SHP77 (cell line): ENCODE measurements at regions not wholly inside any gene's neighbourhood (a gene's known extent, or its start where the extent isn't known, plus 50 kb on each side); places are given as distances from the start of the nearest gene placed in this dataset.
"Not testable (repeated sequence)": the region's sequence is repeated elsewhere in the genome, so short reads cannot be mapped to it uniquely, and the experiment has no call there.

Experiments
- DNase-seq, 2 experiments: peaks; one replicate each; lab custom pipeline; 2025; lab: John Stamatoyannopoulos, UW

- peak; percentile 41 to 63 for DNase-seq
These were observed 99.3 kb upstream of the CHD6 start for GRCh38 chr20:41717483-41717882.

GRCh38 chr20:41716911-41717310 is 98.7 kb upstream of the CHD6 start:
- no peak for DNase-seq

GRCh38 chr20:41716436-41716835 is 98.3 kb upstream of the CHD6 start:
- no peak for DNase-seq

GRCh38 chr20:41715526-41715925 is 97.3 kb upstream of the CHD6 start:
- no peak for DNase-seq

- DNase-seq = no peak
These were observed 95.9 kb upstream of the CHD6 start for GRCh38 chr20:41714030-41714429.

GRCh38 chr20:41704896-41705295 is 86.7 kb upstream of the CHD6 start:
- no peak for DNase-seq

GRCh38 chr20:41702647-41703046 is 84.5 kb upstream of the CHD6 start:
- DNase-seq = no peak

- DNase-seq = no peak
These were observed 83.6 kb upstream of the CHD6 start for GRCh38 chr20:41701588-41702348.

GRCh38 chr20:41699673-41700072 is 81.5 kb upstream of the CHD6 start:
- DNase-seq = not testable (repeated sequence)

- DNase-seq = peak; percentile 9 to 15
These were observed 79.8 kb upstream of the CHD6 start for GRCh38 chr20:41697861-41698559.

- no peak for DNase-seq
These were observed 78.3 kb upstream of the CHD6 start for GRCh38 chr20:41696428-41696827.

- no peak for DNase-seq
These were observed 76.6 kb upstream of the CHD6 start for GRCh38 chr20:41694796-41695195.

GRCh38 chr20:41693136-41693979 is 75.2 kb upstream of the CHD6 start:
- DNase-seq = peak; percentile 91 to 94

- DNase-seq = peak; percentile 83 to 88
These were observed 74.4 kb upstream of the CHD6 start for GRCh38 chr20:41692479-41693135.

GRCh38 chr20:41691443-41691842 is 73.3 kb upstream of the CHD6 start:
- no peak for DNase-seq

GRCh38 chr20:41690702-41691101 is 72.5 kb upstream of the CHD6 start:
- no peak for DNase-seq

GRCh38 chr20:41686961-41687360 is 68.8 kb upstream of the CHD6 start:
- DNase-seq = no peak

- not testable (repeated sequence) for DNase-seq
These were observed 67.0 kb upstream of the CHD6 start for GRCh38 chr20:41685145-41685544.

GRCh38 chr20:41678799-41679198 is 60.6 kb upstream of the CHD6 start:
- DNase-seq = no peak

GRCh38 chr20:41672282-41672681 is 54.1 kb upstream of the CHD6 start:
- no peak for DNase-seq

GRCh38 chr20:41671143-41671542 is 53.0 kb upstream of the CHD6 start:
- DNase-seq = no peak

GRCh38 chr20:41670631-41671030 is 52.5 kb upstream of the CHD6 start:
- no peak for DNase-seq
